ENCODE measurements at regions not wholly inside any gene's neighbourhood (a gene's known extent, or its start where the extent isn't known, plus 50 kb on each side); places are given as distances from the start of the nearest gene placed in this dataset.

DNA sequence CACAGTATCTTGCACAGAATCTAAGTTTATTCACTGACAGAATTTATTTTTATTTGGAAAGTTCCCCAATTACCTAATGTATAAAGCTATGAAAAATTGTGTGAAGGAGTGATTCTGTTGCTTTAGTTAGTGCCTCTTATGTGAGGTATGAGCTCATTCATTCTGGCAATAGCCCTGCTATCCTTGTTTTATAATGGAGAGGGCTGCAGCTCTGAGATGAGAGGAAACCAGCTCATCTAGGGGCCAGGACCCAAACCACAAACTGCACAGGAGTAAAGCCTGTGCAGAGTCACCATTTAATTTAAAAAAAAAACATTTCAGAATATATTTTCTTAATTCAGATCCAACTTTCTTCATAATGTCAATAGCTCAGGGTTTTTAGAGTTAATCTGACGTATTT is 383.0 kb downstream of the TMEM182 start:
- TF ChIP-seq CTCF (IDR thresholded peaks at IDR 0.05) (no peak), POLR2A (IDR thresholded peaks at IDR 0.05) (no peak)

All from heart left ventricle (tissue), 13 donors.